ENCODE measurements at regions not wholly inside any gene's neighbourhood (a gene's known extent, or its start where the extent isn't known, plus 50 kb on each side); places are given as distances from the start of the nearest gene placed in this dataset.
A peak's percentile ranks its signal among the peaks of the same experiment; 100 is the strongest.

GRCh38 chr2:7766088-7766722 is 849.0 kb downstream of the RNF144A start:
- DNase-seq (ENCODE audit: low read depth in 4 of 4, low spot score in 3 of 4) = no peak

- DNase-seq (ENCODE audit: low read depth in 4 of 4, low spot score in 3 of 4) = no peak
Measured at GRCh38 chr2:7766978-7767565, 849.9 kb downstream of the RNF144A start.

- no peak for DNase-seq (ENCODE audit: low read depth in 4 of 4, low spot score in 3 of 4)
Measured at GRCh38 chr2:7767902-7768301, 850.7 kb downstream of the RNF144A start.

- no peak for DNase-seq (ENCODE audit: low read depth in 4 of 4, low spot score in 3 of 4)
Measured at GRCh38 chr2:7771781-7772180, 854.6 kb downstream of the RNF144A start.

- no peak for DNase-seq (ENCODE audit: low read depth in 4 of 4, low spot score in 3 of 4)
Measured at GRCh38 chr2:7773362-7774360, 856.4 kb downstream of the RNF144A start.

GRCh38 chr2:7774481-7774880 is 857.3 kb downstream of the RNF144A start:
- no peak for DNase-seq (ENCODE audit: low read depth in 4 of 4, low spot score in 3 of 4)

- no peak for DNase-seq (ENCODE audit: low read depth in 4 of 4, low spot score in 3 of 4)
Measured at GRCh38 chr2:7777668-7778067, 860.5 kb downstream of the RNF144A start.

GRCh38 chr2:7780321-7780720 is 863.1 kb downstream of the RNF144A start:
- no peak for DNase-seq (ENCODE audit: low read depth in 4 of 4, low spot score in 3 of 4)

GRCh38 chr2:7785700-7786099 is 868.5 kb downstream of the RNF144A start:
- no peak for DNase-seq (ENCODE audit: low read depth in 4 of 4, low spot score in 3 of 4)

GRCh38 chr2:7788736-7789135 is 871.5 kb downstream of the RNF144A start:
- DNase-seq (ENCODE audit: low read depth in 4 of 4, low spot score in 3 of 4) = no peak

GRCh38 chr2:7792031-7792651 is 874.9 kb downstream of the RNF144A start:
- no peak for DNase-seq (ENCODE audit: low read depth in 4 of 4, low spot score in 3 of 4)

GRCh38 chr2:7795778-7796563 is 878.8 kb downstream of the RNF144A start:
- DNase-seq (ENCODE audit: low read depth in 4 of 4, low spot score in 3 of 4) = peak in 1 of 4 donors; percentile 20

- DNase-seq (ENCODE audit: low read depth in 4 of 4, low spot score in 3 of 4) = no peak
Measured at GRCh38 chr2:7800031-7800430, 881.8 kb upstream of the ID2 start.

- no peak for DNase-seq (ENCODE audit: low read depth in 4 of 4, low spot score in 3 of 4)
Measured at GRCh38 chr2:7801212-7801611, 880.6 kb upstream of the ID2 start.

GRCh38 chr2:7803515-7803914 is 878.3 kb upstream of the ID2 start:
- DNase-seq (ENCODE audit: low read depth in 4 of 4, low spot score in 3 of 4) = no peak

- DNase-seq (ENCODE audit: low read depth in 4 of 4, low spot score in 3 of 4) = no peak
Measured at GRCh38 chr2:7809640-7810039, 872.2 kb upstream of the ID2 start.

- no peak for DNase-seq (ENCODE audit: low read depth in 4 of 4, low spot score in 3 of 4)
Measured at GRCh38 chr2:7811073-7811472, 870.8 kb upstream of the ID2 start.

GRCh38 chr2:7812231-7812995 is 869.4 kb upstream of the ID2 start:
- no peak for DNase-seq (ENCODE audit: low read depth in 4 of 4, low spot score in 3 of 4)

GRCh38 chr2:7813541-7814292 is 868.1 kb upstream of the ID2 start:
- DNase-seq (ENCODE audit: low read depth in 4 of 4, low spot score in 3 of 4) = no peak

Measured in right renal pelvis (tissue), 4 donors.